Mucosa of gallbladder (tissue), 1 donor: ENCODE measurements at regions not wholly inside any gene's neighbourhood (a gene's known extent, or its start where the extent isn't known, plus 50 kb on each side); places are given as distances from the start of the nearest gene placed in this dataset.
A peak's percentile ranks its signal among the peaks of the same experiment; 100 is the strongest.

ENCODE experiments used
- DNase-seq: peaks from one replicate; pipeline ENCODE4 v3.0.0-alpha.2; 2020; ENCODE audit warnings: low spot score
- donor health status: DM: no; HTN: no; CAD: no.

GRCh38 chr14:60349663-60350365, 100.8 kb downstream of the PPM1A start:
- peak; percentile 25 for DNase-seq

GRCh38 chr14:60350366-60350720, 101.3 kb downstream of the PPM1A start:
- no peak for DNase-seq

GRCh38 chr14:60353420-60353819, 104.4 kb downstream of the PPM1A start:
- no peak for DNase-seq

GRCh38 chr14:60355768-60356167, 106.7 kb downstream of the PPM1A start:
- DNase-seq = no peak

GRCh38 chr14:60356386-60356785, 107.4 kb downstream of the PPM1A start:
- no peak for DNase-seq

GRCh38 chr14:60356906-60357550, 108.0 kb downstream of the PPM1A start:
- no peak for DNase-seq

GRCh38 chr14:60357551-60358149, 108.6 kb downstream of the PPM1A start:
- no peak for DNase-seq

- no peak for DNase-seq
These were observed 114.3 kb downstream of the PPM1A start for GRCh38 chr14:60363275-60363674.

GRCh38 chr14:60363687-60364086, 114.7 kb downstream of the PPM1A start:
- no peak for DNase-seq

GRCh38 chr14:60381909-60382308, 104.0 kb downstream of the C14orf39 start:
- no peak for DNase-seq
